ENCODE measurements at regions not wholly inside any gene's neighbourhood (a gene's known extent, or its start where the extent isn't known, plus 50 kb on each side); places are given as distances from the start of the nearest gene placed in this dataset.

DNA sequence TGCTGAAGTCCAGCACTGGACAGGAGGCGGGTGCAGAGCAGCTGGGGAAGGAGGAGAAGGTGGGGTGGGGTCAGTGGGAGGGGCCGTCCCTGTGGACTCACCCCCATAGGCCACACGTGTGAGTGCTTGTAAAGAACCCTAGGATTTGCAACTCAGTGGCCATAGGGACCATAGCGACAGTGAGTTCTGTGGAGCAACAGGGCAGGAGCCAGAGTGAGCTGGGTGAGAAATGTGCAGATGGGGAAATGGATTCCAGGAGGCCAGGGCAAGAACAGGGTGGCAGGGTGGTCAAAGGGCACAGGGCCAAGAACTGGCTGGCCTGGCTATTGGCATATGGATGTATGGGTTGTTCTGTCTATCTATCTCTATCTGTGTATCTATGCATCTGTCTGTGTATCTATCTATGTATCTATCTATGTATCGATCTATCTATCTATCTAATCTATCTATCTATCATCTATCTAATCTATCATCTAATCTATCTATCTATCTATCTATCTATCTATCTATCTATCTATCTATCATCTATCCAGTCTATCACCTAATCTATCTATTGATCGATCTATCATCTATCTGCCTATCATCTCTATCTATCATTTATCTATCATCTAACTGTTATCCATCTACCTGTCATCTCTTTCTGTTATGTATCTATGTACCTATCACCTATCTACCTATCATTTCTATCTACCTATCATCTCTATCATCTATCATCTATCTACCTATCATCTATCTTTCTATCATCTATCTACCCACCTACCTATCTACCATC, 889.0 kb downstream of the TBC1D22A start (continued):
- TF ChIP-seq, protein P1, sequence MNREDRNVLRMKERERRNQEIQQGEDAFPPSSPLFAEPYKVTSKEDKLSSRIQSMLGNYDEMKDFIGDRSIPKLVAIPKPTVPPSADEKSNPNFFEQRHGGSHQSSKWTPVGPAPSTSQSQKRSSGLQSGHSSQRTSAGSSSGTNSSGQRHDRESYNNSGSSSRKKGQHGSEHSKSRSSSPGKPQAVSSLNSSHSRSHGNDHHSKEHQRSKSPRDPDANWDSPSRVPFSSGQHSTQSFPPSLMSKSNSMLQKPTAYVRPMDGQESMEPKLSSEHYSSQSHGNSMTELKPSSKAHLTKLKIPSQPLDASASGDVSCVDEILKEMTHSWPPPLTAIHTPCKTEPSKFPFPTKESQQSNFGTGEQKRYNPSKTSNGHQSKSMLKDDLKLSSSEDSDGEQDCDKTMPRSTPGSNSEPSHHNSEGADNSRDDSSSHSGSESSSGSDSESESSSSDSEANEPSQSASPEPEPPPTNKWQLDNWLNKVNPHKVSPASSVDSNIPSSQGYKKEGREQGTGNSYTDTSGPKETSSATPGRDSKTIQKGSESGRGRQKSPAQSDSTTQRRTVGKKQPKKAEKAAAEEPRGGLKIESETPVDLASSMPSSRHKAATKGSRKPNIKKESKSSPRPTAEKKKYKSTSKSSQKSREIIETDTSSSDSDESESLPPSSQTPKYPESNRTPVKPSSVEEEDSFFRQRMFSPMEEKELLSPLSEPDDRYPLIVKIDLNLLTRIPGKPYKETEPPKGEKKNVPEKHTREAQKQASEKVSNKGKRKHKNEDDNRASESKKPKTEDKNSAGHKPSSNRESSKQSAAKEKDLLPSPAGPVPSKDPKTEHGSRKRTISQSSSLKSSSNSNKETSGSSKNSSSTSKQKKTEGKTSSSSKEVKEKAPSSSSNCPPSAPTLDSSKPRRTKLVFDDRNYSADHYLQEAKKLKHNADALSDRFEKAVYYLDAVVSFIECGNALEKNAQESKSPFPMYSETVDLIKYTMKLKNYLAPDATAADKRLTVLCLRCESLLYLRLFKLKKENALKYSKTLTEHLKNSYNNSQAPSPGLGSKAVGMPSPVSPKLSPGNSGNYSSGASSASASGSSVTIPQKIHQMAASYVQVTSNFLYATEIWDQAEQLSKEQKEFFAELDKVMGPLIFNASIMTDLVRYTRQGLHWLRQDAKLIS (CRISPR knock-in tag; IDR thresholded peaks at IDR 0.05), result no peak
- TF ChIP-seq MEIS1 (CRISPR knock-in tag; IDR thresholded peaks at IDR 0.05; ENCODE audit: borderline replicate concordance), result no peak

DNA sequence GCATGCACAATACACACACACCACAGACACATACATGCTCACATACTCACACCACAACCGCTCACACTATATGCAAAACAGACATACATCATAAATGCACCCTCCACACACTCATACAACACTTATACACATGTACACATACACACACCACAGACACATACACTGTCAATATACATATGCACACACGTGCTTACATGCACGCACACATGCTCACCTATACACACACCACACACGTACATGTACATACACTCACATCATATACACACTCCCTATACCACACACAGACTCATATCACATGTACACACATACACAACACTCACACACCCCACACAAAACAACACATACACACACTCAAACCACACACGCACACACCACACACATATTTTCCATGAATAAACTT, 885.3 kb downstream of the TBC1D22A start:
- Histone ChIP-seq H3K27me3 (ENCODE audit: control insufficient read depth in 1 of 2, insufficient read depth in 2 of 2, low read length in 2 of 2) (no peaks in the 10 kb centered on the region), H3K27ac (ENCODE audit: extremely low read length, insufficient read depth, low read length) (no peak overlapping the region), H2AFZ (ENCODE audit: low read length) (no peak overlapping the region), H4K20me1 (ENCODE audit: insufficient read depth, low read length) (no peaks in the 10 kb centered on the region), H3K9me3 (ENCODE audit: low read length) (no peaks in the 10 kb centered on the region), H3K4me3 (replicated peaks in 1 of 3; ENCODE audit: insufficient read depth in 1 of 3, low read depth in 2 of 3, low read length in 3 of 3) (no peak overlapping the region), H3K4me1 (ENCODE audit: insufficient read depth, low read length) (no peaks in the 10 kb centered on the region), H3K36me3 (replicated peaks in 1 of 2; ENCODE audit: control insufficient read depth in 1 of 2, insufficient read depth in 2 of 2, low read length in 2 of 2) (no peaks in the 10 kb centered on the region), H3K79me2 (ENCODE audit: insufficient read depth, low read length) (no peaks in the 10 kb centered on the region), H3K9ac (ENCODE audit: insufficient read depth, low read depth, low read length) (no peak overlapping the region), H3K4me2 (ENCODE audit: low read depth, low read length) (no peak overlapping the region)
- POLR2A ChIA-PET, result no interaction called here
- CTCF ChIA-PET (ENCODE audit: low intra/inter-chr PET ratio, low total read pairs), result no interaction called here
- TF ChIP-seq GZF1 (CRISPR knock-in tag; IDR thresholded peaks at IDR 0.05) (no peak), ZNF562 (CRISPR knock-in tag; IDR thresholded peaks at IDR 0.05; ENCODE audit: borderline replicate concordance) (no peak), ZBTB1 (CRISPR knock-in tag; IDR thresholded peaks at IDR 0.05; ENCODE audit: borderline replicate concordance) (no peak), ZNF773 (CRISPR knock-in tag; IDR thresholded peaks at IDR 0.05; ENCODE audit: borderline replicate concordance) (no peak), MTF1 (CRISPR knock-in tag; IDR thresholded peaks at IDR 0.05) (no peak), ZNF607 (CRISPR knock-in tag; IDR thresholded peaks at IDR 0.05; ENCODE audit: borderline replicate concordance) (no peak)
- TF ChIP-seq, protein P2, sequence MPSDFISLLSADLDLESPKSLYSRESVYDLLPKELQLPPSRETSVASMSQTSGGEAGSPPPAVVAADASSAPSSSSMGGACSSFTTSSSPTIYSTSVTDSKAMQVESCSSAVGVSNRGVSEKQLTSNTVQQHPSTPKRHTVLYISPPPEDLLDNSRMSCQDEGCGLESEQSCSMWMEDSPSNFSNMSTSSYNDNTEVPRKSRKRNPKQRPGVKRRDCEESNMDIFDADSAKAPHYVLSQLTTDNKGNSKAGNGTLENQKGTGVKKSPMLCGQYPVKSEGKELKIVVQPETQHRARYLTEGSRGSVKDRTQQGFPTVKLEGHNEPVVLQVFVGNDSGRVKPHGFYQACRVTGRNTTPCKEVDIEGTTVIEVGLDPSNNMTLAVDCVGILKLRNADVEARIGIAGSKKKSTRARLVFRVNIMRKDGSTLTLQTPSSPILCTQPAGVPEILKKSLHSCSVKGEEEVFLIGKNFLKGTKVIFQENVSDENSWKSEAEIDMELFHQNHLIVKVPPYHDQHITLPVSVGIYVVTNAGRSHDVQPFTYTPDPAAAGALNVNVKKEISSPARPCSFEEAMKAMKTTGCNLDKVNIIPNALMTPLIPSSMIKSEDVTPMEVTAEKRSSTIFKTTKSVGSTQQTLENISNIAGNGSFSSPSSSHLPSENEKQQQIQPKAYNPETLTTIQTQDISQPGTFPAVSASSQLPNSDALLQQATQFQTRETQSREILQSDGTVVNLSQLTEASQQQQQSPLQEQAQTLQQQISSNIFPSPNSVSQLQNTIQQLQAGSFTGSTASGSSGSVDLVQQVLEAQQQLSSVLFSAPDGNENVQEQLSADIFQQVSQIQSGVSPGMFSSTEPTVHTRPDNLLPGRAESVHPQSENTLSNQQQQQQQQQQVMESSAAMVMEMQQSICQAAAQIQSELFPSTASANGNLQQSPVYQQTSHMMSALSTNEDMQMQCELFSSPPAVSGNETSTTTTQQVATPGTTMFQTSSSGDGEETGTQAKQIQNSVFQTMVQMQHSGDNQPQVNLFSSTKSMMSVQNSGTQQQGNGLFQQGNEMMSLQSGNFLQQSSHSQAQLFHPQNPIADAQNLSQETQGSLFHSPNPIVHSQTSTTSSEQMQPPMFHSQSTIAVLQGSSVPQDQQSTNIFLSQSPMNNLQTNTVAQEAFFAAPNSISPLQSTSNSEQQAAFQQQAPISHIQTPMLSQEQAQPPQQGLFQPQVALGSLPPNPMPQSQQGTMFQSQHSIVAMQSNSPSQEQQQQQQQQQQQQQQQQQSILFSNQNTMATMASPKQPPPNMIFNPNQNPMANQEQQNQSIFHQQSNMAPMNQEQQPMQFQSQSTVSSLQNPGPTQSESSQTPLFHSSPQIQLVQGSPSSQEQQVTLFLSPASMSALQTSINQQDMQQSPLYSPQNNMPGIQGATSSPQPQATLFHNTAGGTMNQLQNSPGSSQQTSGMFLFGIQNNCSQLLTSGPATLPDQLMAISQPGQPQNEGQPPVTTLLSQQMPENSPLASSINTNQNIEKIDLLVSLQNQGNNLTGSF (CRISPR knock-in tag; IDR thresholded peaks at IDR 0.05), result no peak
- TF ChIP-seq, protein P3, sequence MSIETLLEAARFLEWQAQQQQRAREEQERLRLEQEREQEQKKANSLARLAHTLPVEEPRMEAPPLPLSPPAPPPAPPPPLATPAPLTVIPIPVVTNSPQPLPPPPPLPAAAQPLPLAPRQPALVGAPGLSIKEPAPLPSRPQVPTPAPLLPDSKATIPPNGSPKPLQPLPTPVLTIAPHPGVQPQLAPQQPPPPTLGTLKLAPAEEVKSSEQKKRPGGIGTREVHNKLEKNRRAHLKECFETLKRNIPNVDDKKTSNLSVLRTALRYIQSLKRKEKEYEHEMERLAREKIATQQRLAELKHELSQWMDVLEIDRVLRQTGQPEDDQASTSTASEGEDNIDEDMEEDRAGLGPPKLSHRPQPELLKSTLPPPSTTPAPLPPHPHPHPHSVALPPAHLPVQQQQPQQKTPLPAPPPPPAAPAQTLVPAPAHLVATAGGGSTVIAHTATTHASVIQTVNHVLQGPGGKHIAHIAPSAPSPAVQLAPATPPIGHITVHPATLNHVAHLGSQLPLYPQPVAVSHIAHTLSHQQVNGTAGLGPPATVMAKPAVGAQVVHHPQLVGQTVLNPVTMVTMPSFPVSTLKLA (IDR thresholded peaks at IDR 0.05), result peak; percentile 96
- in situ Hi-C loops (cut with HindIII; ENCODE audit: extremely low pct_ligation_motif_present, low pct_unique_long_range_greater_than_20kb), result no loop called here
- 47% methylated on average over 5 of the region's 5 CpGs for WGBS (ENCODE audit: low lambda C conversion rate)
- intact Hi-C loops (cut with micrococcal nuclease; ENCODE audit: unreplicated experiment), result no loop called here
- ATAC-seq (no peak), DNase-seq (ENCODE audit: low spot score) (no peak), FAIRE-seq (no peak)
- no TSS peak for BruUV-seq (replicated peaks)

All from HepG2 (cell line).